Erythroblast (primary cell): ENCODE measurements at regions not wholly inside any gene's neighbourhood (a gene's known extent, or its start where the extent isn't known, plus 50 kb on each side); places are given as distances from the start of the nearest gene placed in this dataset.

Experiments
- GATA1 ChIP-seq: IDR thresholded peaks from 2 replicates; pipeline ENCODE4 v1.6.1; 2011; ENCODE audit warnings: low read depth, mild to moderate bottlenecking, control low read depth, low read length, moderate library complexity
- POLR2A ChIP-seq: IDR thresholded peaks from 2 replicates; pipeline ENCODE4 v1.6.1; 2011; ENCODE audit warnings: mild to moderate bottlenecking, low read length

- no peak for TF ChIP-seq POLR2A
- no peak for TF ChIP-seq GATA1
Observed at GRCh38 chr2:234550056-234550455, 53.2 kb upstream of the ARL4C start.
